Stimulated activated CD4-positive, alpha-beta T cell treated with anti-CD3 and anti-CD28 coated beads, Interleukin-4, amount 100 ng/mL, for 48 hours (primary cell): ENCODE measurements at regions not wholly inside any gene's neighbourhood (a gene's known extent, or its start where the extent isn't known, plus 50 kb on each side); places are given as distances from the start of the nearest gene placed in this dataset.

Source experiments
- DNase-seq, 2 donors: peaks; one replicate each; pipeline ENCODE4 v3.0.0-alpha.2; 2020; ENCODE audit warnings: low read depth in 2 of 2

GRCh38 chr4:130479020-130479419 is 1383.1 kb downstream of the C4orf33 start:
- no peak for DNase-seq

GRCh38 chr4:130479674-130480073 is 1383.7 kb downstream of the C4orf33 start:
- DNase-seq, result no peak

GRCh38 chr4:130484826-130485225 is 1388.9 kb downstream of the C4orf33 start:
- DNase-seq, result no peak

- DNase-seq, result no peak
Measured at GRCh38 chr4:130485371-130485770, 1389.4 kb downstream of the C4orf33 start.

GRCh38 chr4:130486186-130486585 is 1390.2 kb downstream of the C4orf33 start:
- DNase-seq, result no peak

- DNase-seq, result no peak
Measured at GRCh38 chr4:130486841-130487240, 1390.9 kb downstream of the C4orf33 start.

GRCh38 chr4:130510661-130511060 is 1414.7 kb downstream of the C4orf33 start:
- no peak for DNase-seq

GRCh38 chr4:130511776-130512175 is 1415.8 kb downstream of the C4orf33 start:
- DNase-seq, result no peak

- DNase-seq, result no peak
Measured at GRCh38 chr4:130524057-130524456, 1428.1 kb downstream of the C4orf33 start.

- no peak for DNase-seq
Measured at GRCh38 chr4:130530505-130530904, 1434.6 kb downstream of the C4orf33 start.

- DNase-seq, result no peak
Measured at GRCh38 chr4:130534651-130535050, 1438.7 kb downstream of the C4orf33 start.

GRCh38 chr4:130542953-130543352 is 1447.0 kb downstream of the C4orf33 start:
- DNase-seq, result no peak

GRCh38 chr4:130545171-130545570 is 1449.2 kb downstream of the C4orf33 start:
- DNase-seq, result no peak

- DNase-seq, result no peak
Measured at GRCh38 chr4:130545596-130545995, 1449.6 kb downstream of the C4orf33 start.

GRCh38 chr4:130559268-130559667 is 1463.3 kb downstream of the C4orf33 start:
- no peak for DNase-seq

GRCh38 chr4:130563185-130563888 is 1467.4 kb downstream of the C4orf33 start:
- DNase-seq, result no peak

- no peak for DNase-seq
Measured at GRCh38 chr4:130563889-130564418, 1468.0 kb downstream of the C4orf33 start.

GRCh38 chr4:130568746-130569145 is 1472.8 kb downstream of the C4orf33 start:
- no peak for DNase-seq

- DNase-seq, result no peak
Measured at GRCh38 chr4:130573742-130574141, 1477.8 kb downstream of the C4orf33 start.

GRCh38 chr4:130574215-130574614 is 1478.3 kb downstream of the C4orf33 start:
- no peak for DNase-seq

- DNase-seq, result no peak
Measured at GRCh38 chr4:130576218-130576617, 1480.3 kb downstream of the C4orf33 start.

- DNase-seq, result no peak
Measured at GRCh38 chr4:130591091-130591490, 1495.1 kb downstream of the C4orf33 start.

- DNase-seq, result no peak
Measured at GRCh38 chr4:130600706-130601105, 1504.8 kb downstream of the C4orf33 start.

GRCh38 chr4:130603043-130603442 is 1507.1 kb downstream of the C4orf33 start:
- no peak for DNase-seq
